PFSK-1 (cell line): ENCODE measurements at regions not wholly inside any gene's neighbourhood (a gene's known extent, or its start where the extent isn't known, plus 50 kb on each side); places are given as distances from the start of the nearest gene placed in this dataset.

Experiments used
- FOXP2 ChIP-seq: optimal IDR thresholded peaks from 2 replicates; pipeline ENCODE3; 2011; ENCODE audit warnings: borderline replicate concordance, control low read depth, inconsistent platforms; ENCODE audit not compliant: insufficient read depth; ENCODE audit errors: extremely low read length, extremely low read depth
- POLR2AphosphoS5 ChIP-seq: IDR thresholded peaks from 2 replicates; pipeline ENCODE4 v1.6.1; 2012; ENCODE audit warnings: low read depth, mild to moderate bottlenecking, control low read depth, low read length, moderate library complexity
- REST ChIP-seq, 2 experiments: IDR thresholded peaks; 2 replicates each; pipeline versions ENCODE4 v1.6.1 to v1.8.0; 2011 to 2012; ENCODE audit warnings: low read depth in 2 of 2, low read length in 2 of 2, control low read depth in 1 of 2, inconsistent platforms in 1 of 2, mild to moderate bottlenecking in 1 of 2, moderate library complexity in 1 of 2; ENCODE audit not compliant: insufficient read depth in 1 of 2
- SIN3A ChIP-seq: IDR thresholded peaks from 2 replicates; pipeline ENCODE4 v1.6.1; 2012; ENCODE audit warnings: mild to moderate bottlenecking, low read length, moderate library complexity, borderline replicate concordance; ENCODE audit not compliant: insufficient read depth
- TAF1 ChIP-seq: IDR thresholded peaks from 2 replicates; pipeline ENCODE4 v1.6.1; 2012; ENCODE audit warnings: low read length, control low read depth, borderline replicate concordance; ENCODE audit not compliant: insufficient read depth

DNA sequence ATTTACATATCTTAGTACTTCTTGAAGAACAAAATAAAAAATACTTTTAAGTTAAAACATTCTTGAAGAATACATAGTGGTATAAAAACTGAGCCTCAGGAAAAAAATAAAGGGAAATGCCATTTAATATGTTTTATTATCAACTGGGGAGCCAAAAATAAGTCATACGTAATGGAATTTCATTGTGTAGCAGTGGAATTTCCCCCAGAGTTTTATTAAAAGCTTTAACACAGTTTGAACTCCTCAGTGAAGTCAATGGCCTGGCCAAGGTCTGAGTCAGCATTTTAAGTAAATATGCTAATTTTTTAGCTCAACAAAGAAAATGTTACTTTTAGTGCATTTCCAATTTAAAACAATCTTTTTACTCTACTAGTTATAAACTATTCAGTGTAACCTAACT, 350.1 kb upstream of the ATP2B1 start:
- no peak for TF ChIP-seq REST (IDR thresholded peaks at IDR 0.05; ENCODE audit: insufficient read depth in 1 of 2, low read depth in 2 of 2, low read length in 2 of 2)
- TF ChIP-seq SIN3A = no peak
- no peak for TF ChIP-seq FOXP2
- no peak for TF ChIP-seq POLR2AphosphoS5
- TF ChIP-seq TAF1 = no peak

DNA sequence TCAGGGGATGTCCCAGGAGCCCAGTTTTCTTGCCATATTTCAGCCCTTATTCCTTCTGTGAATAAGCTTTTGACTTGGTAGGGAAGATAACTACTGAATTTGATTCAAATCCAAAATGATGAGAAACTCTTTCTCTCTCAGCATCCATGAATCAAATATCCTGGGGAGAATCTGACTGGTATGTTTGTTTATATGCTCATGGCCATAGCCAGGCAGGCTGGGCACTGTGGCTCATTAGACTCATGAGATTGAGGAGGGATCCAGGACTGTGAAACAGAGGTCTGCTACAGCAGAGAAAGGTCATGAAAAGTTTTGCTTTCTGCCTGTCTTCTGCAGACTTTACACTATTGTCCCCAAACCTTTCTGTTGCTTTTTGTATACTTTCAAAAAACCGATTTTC, 346.4 kb upstream of the ATP2B1 start:
- TF ChIP-seq FOXP2 (no peak), SIN3A (no peak), REST (IDR thresholded peaks at IDR 0.05; ENCODE audit: insufficient read depth in 1 of 2, low read depth in 2 of 2, low read length in 2 of 2) (no peak), TAF1 (no peak), POLR2AphosphoS5 (no peak)

- TF ChIP-seq POLR2AphosphoS5 (no peak), SIN3A (no peak), REST (IDR thresholded peaks at IDR 0.05; ENCODE audit: insufficient read depth in 1 of 2, low read depth in 2 of 2, low read length in 2 of 2) (no peak), FOXP2 (no peak), TAF1 (no peak)
Measured at GRCh38 chr12:90048918-90049317, 340.3 kb upstream of the ATP2B1 start.

DNA sequence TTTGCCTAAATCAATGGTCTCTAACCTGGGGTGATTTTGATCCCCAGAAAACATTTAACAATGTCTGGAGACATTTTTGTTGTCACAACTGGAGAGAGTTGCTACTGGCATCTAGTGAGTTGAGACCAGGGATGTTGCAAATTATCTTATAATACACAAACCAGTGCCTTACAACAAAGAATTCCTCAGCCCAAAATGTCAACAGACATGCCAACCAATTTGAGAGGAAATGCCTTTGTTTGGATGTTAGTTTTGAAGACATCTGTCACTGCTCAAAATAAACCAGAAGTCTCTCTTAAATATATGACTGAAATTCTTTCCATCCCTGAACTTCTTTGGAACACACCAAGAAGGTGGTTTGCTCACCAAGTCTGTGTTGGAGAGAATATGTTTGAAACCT, 336.9 kb upstream of the ATP2B1 start:
- TF ChIP-seq SIN3A = no peak
- TF ChIP-seq TAF1 = no peak
- TF ChIP-seq FOXP2 = no peak
- no peak for TF ChIP-seq REST (IDR thresholded peaks at IDR 0.05; ENCODE audit: insufficient read depth in 1 of 2, low read depth in 2 of 2, low read length in 2 of 2)
- no peak for TF ChIP-seq POLR2AphosphoS5

- no peak for TF ChIP-seq REST (IDR thresholded peaks at IDR 0.05; ENCODE audit: insufficient read depth in 1 of 2, low read depth in 2 of 2, low read length in 2 of 2)
- no peak for TF ChIP-seq SIN3A
- no peak for TF ChIP-seq POLR2AphosphoS5
- no peak for TF ChIP-seq FOXP2
Measured at GRCh38 chr12:90044069-90044468, 335.4 kb upstream of the ATP2B1 start.
